Spleen (tissue), 7 donors: ENCODE measurements at regions not wholly inside any gene's neighbourhood (a gene's known extent, or its start where the extent isn't known, plus 50 kb on each side); places are given as distances from the start of the nearest gene placed in this dataset.

Experiments
- POLR2A ChIP-seq, 3 donors: fragments of 450-650 bp; IDR thresholded peaks; one replicate each; pipeline ENCODE4 v1.5.1; 2017; ENCODE audit warnings: antibody characterized with exemption in 3 of 3, mild to moderate bottlenecking in 1 of 3
- TF ChIP-seq, protein P1 (sequence below), 11 experiments: fragments of 200-600 bp in 7 of 11; fragments of 450-650 bp in 4 of 11; sonication (generic) in 4 of 11; IDR thresholded peaks in 8 of 11; conservative IDR thresholded peaks in 3 of 11; 1 replicate in 7 of 11; 2 replicates in 4 of 11; pipeline versions ENCODE4 v1.4.0 to v1.8.0; 2016 to 2021; ENCODE audit warnings: antibody characterized with exemption in 11 of 11, inconsistent platforms in 4 of 11, mild to moderate bottlenecking in 1 of 11
- donor health status: DM: no; HTN: no; CAD: no; lungs with moderate emphysema.
- donor health status: DM: no; HTN: no; CAD: no.
- donor health status: DM: no; HTN: no; CAD: no.

- TF ChIP-seq, protein P1, sequence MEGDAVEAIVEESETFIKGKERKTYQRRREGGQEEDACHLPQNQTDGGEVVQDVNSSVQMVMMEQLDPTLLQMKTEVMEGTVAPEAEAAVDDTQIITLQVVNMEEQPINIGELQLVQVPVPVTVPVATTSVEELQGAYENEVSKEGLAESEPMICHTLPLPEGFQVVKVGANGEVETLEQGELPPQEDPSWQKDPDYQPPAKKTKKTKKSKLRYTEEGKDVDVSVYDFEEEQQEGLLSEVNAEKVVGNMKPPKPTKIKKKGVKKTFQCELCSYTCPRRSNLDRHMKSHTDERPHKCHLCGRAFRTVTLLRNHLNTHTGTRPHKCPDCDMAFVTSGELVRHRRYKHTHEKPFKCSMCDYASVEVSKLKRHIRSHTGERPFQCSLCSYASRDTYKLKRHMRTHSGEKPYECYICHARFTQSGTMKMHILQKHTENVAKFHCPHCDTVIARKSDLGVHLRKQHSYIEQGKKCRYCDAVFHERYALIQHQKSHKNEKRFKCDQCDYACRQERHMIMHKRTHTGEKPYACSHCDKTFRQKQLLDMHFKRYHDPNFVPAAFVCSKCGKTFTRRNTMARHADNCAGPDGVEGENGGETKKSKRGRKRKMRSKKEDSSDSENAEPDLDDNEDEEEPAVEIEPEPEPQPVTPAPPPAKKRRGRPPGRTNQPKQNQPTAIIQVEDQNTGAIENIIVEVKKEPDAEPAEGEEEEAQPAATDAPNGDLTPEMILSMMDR (IDR thresholded peaks at IDR 0.05 in 8 of 11, conservative IDR thresholded peaks at IDR 0.05 in 3 of 11) = no peak
- TF ChIP-seq POLR2A (IDR thresholded peaks at IDR 0.05) = no peak
Measured at GRCh38 chr11:128212324-128212723, 375.0 kb downstream of the ETS1 start.
